Activated naive CD8-positive, alpha-beta T cell treated with anti-CD3 and anti-CD28 coated beads for 36 hours (primary cell): ENCODE measurements at regions not wholly inside any gene's neighbourhood (a gene's known extent, or its start where the extent isn't known, plus 50 kb on each side); places are given as distances from the start of the nearest gene placed in this dataset.

Experiments used
- DNase-seq: peaks from one replicate; pipeline ENCODE4 v3.0.0; 2021
- H3K27ac Mint-ChIP-seq: one replicate; pipeline ENCODE4 v1.8.0; 2022; ENCODE audit warnings: mild to moderate bottlenecking, moderate library complexity, mixed read lengths
- H3K27me3 Mint-ChIP-seq: one replicate; pipeline ENCODE4 v1.8.0; 2022; ENCODE audit warnings: mild to moderate bottlenecking, mixed read lengths
- H3K36me3 Mint-ChIP-seq: one replicate; pipeline ENCODE4 v1.8.0; 2021; ENCODE audit warnings: mild to moderate bottlenecking, mixed read lengths
- H3K4me1 Mint-ChIP-seq: one replicate; pipeline ENCODE4 v1.8.0; 2021; ENCODE audit warnings: mixed read lengths
- H3K4me3 Mint-ChIP-seq: one replicate; pipeline ENCODE4 v1.8.0; 2022; ENCODE audit warnings: mild to moderate bottlenecking, moderate library complexity, mixed read lengths
- H3K9me3 Mint-ChIP-seq: one replicate; pipeline ENCODE4 v1.8.0; 2022; ENCODE audit warnings: mixed read lengths

- Mint-ChIP-seq H3K4me1 (no peaks in the 10 kb centered on the region), H3K27ac (no peak overlapping the region)
These were observed 135.7 kb upstream of the ADAMTS18 start for GRCh38 chr16:77570574-77570973.

GRCh38 chr16:77571115-77571862, 136.5 kb upstream of the ADAMTS18 start:
- Mint-ChIP-seq H3K27ac (no peak overlapping the region), H3K4me1 (no peaks in the 10 kb centered on the region), H3K27me3 (peaks cover 32% of the 10 kb centered on the region), H3K4me3 (no peak overlapping the region), H3K36me3 (no peaks in the 10 kb centered on the region), H3K9me3 (no peaks in the 10 kb centered on the region)
- DNase-seq = no peak

More at GRCh38 chr16:77570574-77570973, 135.7 kb upstream of the ADAMTS18 start:
- DNase-seq = no peak
- H3K27me3 Mint-ChIP-seq = peaks cover 27% of the 10 kb centered on the region
- H3K9me3 Mint-ChIP-seq = no peaks in the 10 kb centered on the region
- no peak overlapping the region for H3K4me3 Mint-ChIP-seq
- no peaks in the 10 kb centered on the region for H3K36me3 Mint-ChIP-seq

DNA sequence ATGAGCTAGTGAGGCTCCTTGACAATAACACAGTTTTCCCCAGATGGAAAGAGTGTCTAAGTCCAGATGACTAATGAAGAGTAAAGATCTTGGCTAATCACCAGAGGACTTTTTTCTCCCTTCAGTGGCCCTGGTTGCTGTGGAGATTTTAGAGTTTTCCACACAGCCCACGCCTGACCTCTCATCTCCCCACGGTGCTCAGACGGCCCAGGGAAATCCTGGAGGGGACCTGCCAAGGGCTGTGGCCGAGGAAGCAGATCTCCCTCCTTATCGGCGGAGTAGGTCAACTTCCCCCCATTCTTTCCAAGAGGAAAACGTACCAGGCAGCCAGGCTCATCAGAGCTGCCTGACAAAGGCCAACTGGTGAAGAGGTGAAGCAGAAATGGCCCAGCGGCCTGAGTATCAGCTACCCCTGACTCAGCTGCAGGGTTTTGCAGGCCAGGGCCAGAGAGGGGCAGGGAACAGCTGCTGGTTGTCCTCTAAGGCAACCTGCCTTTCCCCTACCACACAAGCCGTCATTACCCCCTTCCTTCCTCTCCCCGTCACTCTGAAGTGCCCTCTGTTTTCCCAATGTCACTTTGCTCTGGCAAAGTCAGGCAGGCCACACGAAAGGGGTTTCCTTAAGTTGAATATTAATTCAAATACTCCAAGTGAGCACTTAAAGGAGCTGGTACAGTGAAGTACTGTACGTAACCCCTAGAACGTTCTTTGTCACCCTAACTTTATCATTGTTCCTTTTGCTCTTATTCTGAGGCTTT, 140.2 kb upstream of the ADAMTS18 start:
- DNase-seq = no peak
- Mint-ChIP-seq H3K27ac (no peak overlapping the region), H3K9me3 (no peaks in the 10 kb centered on the region), H3K4me3 (no peak overlapping the region), H3K4me1 (no peaks in the 10 kb centered on the region), H3K36me3 (no peaks in the 10 kb centered on the region), H3K27me3 (peaks cover 34% of the 10 kb centered on the region)

- Mint-ChIP-seq H3K4me3 (no peak overlapping the region), H3K4me1 (no peaks in the 10 kb centered on the region), H3K27ac (no peak overlapping the region), H3K36me3 (no peaks in the 10 kb centered on the region), H3K9me3 (no peaks in the 10 kb centered on the region), H3K27me3 (peaks cover 31% of the 10 kb centered on the region)
- DNase-seq = no peak
These were observed 142.9 kb upstream of the NUDT7 start for GRCh38 chr16:77579351-77579891.

- Mint-ChIP-seq H3K27me3 (peaks cover 32% of the 10 kb centered on the region), H3K36me3 (no peaks in the 10 kb centered on the region)
These were observed 140.6 kb upstream of the NUDT7 start for GRCh38 chr16:77581706-77582105.

GRCh38 chr16:77584205-77584859, 138.0 kb upstream of the NUDT7 start:
- Mint-ChIP-seq H3K4me1 (no peaks in the 10 kb centered on the region), H3K4me3 (no peak overlapping the region), H3K9me3 (no peaks in the 10 kb centered on the region), H3K27me3 (peaks cover 27% of the 10 kb centered on the region), H3K36me3 (no peaks in the 10 kb centered on the region), H3K27ac (no peak overlapping the region)
- DNase-seq = peak; percentile 22

More at GRCh38 chr16:77581706-77582105, 140.6 kb upstream of the NUDT7 start:
- H3K27ac Mint-ChIP-seq = no peak overlapping the region
- H3K9me3 Mint-ChIP-seq = no peaks in the 10 kb centered on the region
- no peaks in the 10 kb centered on the region for H3K4me1 Mint-ChIP-seq
- no peak overlapping the region for H3K4me3 Mint-ChIP-seq
- DNase-seq = no peak

- H3K27ac Mint-ChIP-seq = no peak overlapping the region
- DNase-seq = no peak
- no peaks in the 10 kb centered on the region for H3K4me1 Mint-ChIP-seq
These were observed 136.7 kb upstream of the NUDT7 start for GRCh38 chr16:77585379-77586251.

GRCh38 chr16:77588389-77588788, 133.9 kb upstream of the NUDT7 start:
- H3K9me3 Mint-ChIP-seq = no peaks in the 10 kb centered on the region
- no peak overlapping the region for H3K27ac Mint-ChIP-seq
- H3K4me3 Mint-ChIP-seq = no peak overlapping the region
- no peak for DNase-seq
- H3K36me3 Mint-ChIP-seq = no peaks in the 10 kb centered on the region
- peaks cover 13% of the 10 kb centered on the region for H3K27me3 Mint-ChIP-seq
- H3K4me1 Mint-ChIP-seq = no peaks in the 10 kb centered on the region

More at GRCh38 chr16:77585379-77586251, 136.7 kb upstream of the NUDT7 start:
- Mint-ChIP-seq H3K36me3 (no peaks in the 10 kb centered on the region), H3K4me3 (no peak overlapping the region), H3K27me3 (peaks cover 19% of the 10 kb centered on the region), H3K9me3 (no peaks in the 10 kb centered on the region)

DNA sequence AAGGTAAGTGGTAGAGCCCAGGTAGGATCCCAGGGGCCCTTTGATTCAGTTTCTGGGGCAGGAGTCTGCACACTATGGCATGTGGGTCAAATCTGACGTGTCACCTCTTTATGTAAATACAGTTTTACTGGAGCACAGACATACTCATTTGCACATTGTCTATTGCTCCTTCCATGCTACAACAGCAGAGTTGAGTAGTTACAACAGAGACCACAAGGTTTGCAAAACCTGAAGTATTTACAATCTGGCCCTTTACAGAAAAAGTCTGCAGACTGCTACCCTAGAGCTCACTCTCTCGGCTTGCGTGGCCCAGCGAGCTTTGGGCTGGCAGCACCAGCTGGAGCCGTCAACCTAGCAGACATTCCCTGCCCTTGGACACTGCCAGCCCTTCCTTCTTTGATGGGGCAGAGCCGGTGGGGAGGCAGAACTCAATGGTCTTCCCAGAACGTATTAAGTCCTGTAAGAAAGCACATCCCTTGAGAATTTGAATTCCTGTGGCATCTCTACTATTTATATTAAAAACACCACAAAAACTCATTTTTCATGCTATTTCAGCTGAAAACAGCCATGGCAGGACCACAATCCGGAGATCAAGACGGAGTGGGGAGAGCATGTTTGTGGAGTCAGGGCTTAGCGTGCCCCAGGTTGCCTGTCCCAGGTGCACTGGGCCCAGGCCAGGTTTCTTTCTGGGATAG, 133.1 kb upstream of the NUDT7 start:
- no peak for DNase-seq
- H3K9me3 Mint-ChIP-seq = no peaks in the 10 kb centered on the region
- no peaks in the 10 kb centered on the region for H3K36me3 Mint-ChIP-seq
- peaks cover 13% of the 10 kb centered on the region for H3K27me3 Mint-ChIP-seq
- H3K4me1 Mint-ChIP-seq = no peaks in the 10 kb centered on the region
- no peak overlapping the region for H3K4me3 Mint-ChIP-seq
- H3K27ac Mint-ChIP-seq = no peak overlapping the region

DNA sequence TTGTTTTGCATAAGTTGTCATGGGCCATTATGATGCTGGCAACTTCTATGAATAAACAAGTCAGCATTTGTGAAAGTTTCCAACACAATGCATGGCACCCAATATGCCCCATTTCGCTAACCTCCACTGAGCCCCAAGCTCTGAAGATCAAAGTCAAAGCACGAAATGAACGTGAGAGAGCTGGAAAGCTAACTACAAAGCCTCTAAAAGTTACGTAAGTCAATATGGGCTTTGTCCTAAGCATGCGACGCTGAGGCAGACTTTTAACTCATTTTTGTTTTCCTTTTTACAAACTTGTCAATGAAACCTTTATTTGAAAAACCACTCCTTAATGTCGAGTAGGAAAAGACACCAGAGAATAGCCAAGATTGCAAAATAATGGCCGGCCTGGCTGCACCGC, 131.6 kb upstream of the NUDT7 start:
- peaks cover 4% of the 10 kb centered on the region for H3K27me3 Mint-ChIP-seq
- no peak for DNase-seq
- no peak overlapping the region for H3K27ac Mint-ChIP-seq
- H3K9me3 Mint-ChIP-seq = no peaks in the 10 kb centered on the region
- no peaks in the 10 kb centered on the region for H3K36me3 Mint-ChIP-seq
- no peaks in the 10 kb centered on the region for H3K4me1 Mint-ChIP-seq
- no peak overlapping the region for H3K4me3 Mint-ChIP-seq

GRCh38 chr16:77591347-77591746, 131.0 kb upstream of the NUDT7 start:
- no peak overlapping the region for H3K27ac Mint-ChIP-seq

GRCh38 chr16:77592021-77592420, 130.3 kb upstream of the NUDT7 start:
- Mint-ChIP-seq H3K4me3 (no peak overlapping the region), H3K36me3 (no peaks in the 10 kb centered on the region), H3K4me1 (no peaks in the 10 kb centered on the region), H3K9me3 (no peaks in the 10 kb centered on the region), H3K27me3 (no peaks in the 10 kb centered on the region), H3K27ac (no peak overlapping the region)
- no peak for DNase-seq

More at GRCh38 chr16:77591347-77591746, 131.0 kb upstream of the NUDT7 start:
- Mint-ChIP-seq H3K9me3 (no peaks in the 10 kb centered on the region), H3K4me1 (no peaks in the 10 kb centered on the region), H3K4me3 (no peak overlapping the region), H3K27me3 (peaks cover 2% of the 10 kb centered on the region), H3K36me3 (no peaks in the 10 kb centered on the region)
- DNase-seq = no peak

GRCh38 chr16:77594057-77594456, 128.3 kb upstream of the NUDT7 start:
- no peak overlapping the region for H3K4me3 Mint-ChIP-seq
- no peak for DNase-seq
- no peaks in the 10 kb centered on the region for H3K36me3 Mint-ChIP-seq
- H3K27me3 Mint-ChIP-seq = peaks cover 11% of the 10 kb centered on the region
- no peaks in the 10 kb centered on the region for H3K4me1 Mint-ChIP-seq
- no peak overlapping the region for H3K27ac Mint-ChIP-seq
- no peaks in the 10 kb centered on the region for H3K9me3 Mint-ChIP-seq
